G401.6 (cell line): ENCODE measurements at regions not wholly inside any gene's neighbourhood (a gene's known extent, or its start where the extent isn't known, plus 50 kb on each side); places are given as distances from the start of the nearest gene placed in this dataset.

Experiments used
- FAIRE-seq: peaks from 2 replicates; lab custom pipeline; 2012; peaks lifted over from hg19 to GRCh38; lab: Jason Lieb, UNC

GRCh38 chr14:82047777-82048470 lies 514.3 kb upstream of the SEL1L start:
- no peak for FAIRE-seq

- no peak for FAIRE-seq
Measured at GRCh38 chr14:82052778-82053177, 519.1 kb upstream of the SEL1L start.

GRCh38 chr14:82055515-82056115 lies 522.0 kb upstream of the SEL1L start:
- FAIRE-seq: no peak

- no peak for FAIRE-seq
Measured at GRCh38 chr14:82060219-82060618, 526.6 kb upstream of the SEL1L start.

GRCh38 chr14:82067221-82067875 lies 533.7 kb upstream of the SEL1L start:
- FAIRE-seq: no peak

- no peak for FAIRE-seq
Measured at GRCh38 chr14:82070040-82070439, 536.4 kb upstream of the SEL1L start.

GRCh38 chr14:82070753-82071152 lies 537.1 kb upstream of the SEL1L start:
- no peak for FAIRE-seq

- no peak for FAIRE-seq
Measured at GRCh38 chr14:82073547-82073946, 539.9 kb upstream of the SEL1L start.

GRCh38 chr14:82075566-82075965 lies 541.9 kb upstream of the SEL1L start:
- FAIRE-seq: no peak

GRCh38 chr14:82079553-82079952 lies 545.9 kb upstream of the SEL1L start:
- FAIRE-seq: no peak

- no peak for FAIRE-seq
Measured at GRCh38 chr14:82080370-82080769, 546.7 kb upstream of the SEL1L start.

- FAIRE-seq: no peak
Measured at GRCh38 chr14:82084813-82085212, 551.2 kb upstream of the SEL1L start.

- no peak for FAIRE-seq
Measured at GRCh38 chr14:82091097-82091496, 557.4 kb upstream of the SEL1L start.

- FAIRE-seq: no peak
Measured at GRCh38 chr14:82094829-82095345, 561.2 kb upstream of the SEL1L start.

GRCh38 chr14:82104013-82104412 lies 570.4 kb upstream of the SEL1L start:
- no peak for FAIRE-seq

- FAIRE-seq: no peak
Measured at GRCh38 chr14:82112210-82112839, 578.7 kb upstream of the SEL1L start.

GRCh38 chr14:82113007-82113406 lies 579.4 kb upstream of the SEL1L start:
- FAIRE-seq: no peak

GRCh38 chr14:82113710-82114109 lies 580.1 kb upstream of the SEL1L start:
- no peak for FAIRE-seq

- no peak for FAIRE-seq
Measured at GRCh38 chr14:82116721-82117120, 583.1 kb upstream of the SEL1L start.

- FAIRE-seq: no peak
Measured at GRCh38 chr14:82122655-82123054, 589.0 kb upstream of the SEL1L start.

GRCh38 chr14:82124511-82124910 lies 590.9 kb upstream of the SEL1L start:
- FAIRE-seq: no peak

GRCh38 chr14:82126006-82126405 lies 592.4 kb upstream of the SEL1L start:
- FAIRE-seq: no peak

GRCh38 chr14:82134411-82134810 lies 600.8 kb upstream of the SEL1L start:
- no peak for FAIRE-seq
